HG02678 (cell line): ENCODE measurements at regions not wholly inside any gene's neighbourhood (a gene's known extent, or its start where the extent isn't known, plus 50 kb on each side); places are given as distances from the start of the nearest gene placed in this dataset.
A peak's percentile ranks its signal among the peaks of the same experiment; 100 is the strongest.

ENCODE experiments used
- ATAC-seq: cut with Tn5 transposase; IDR thresholded peaks from one replicate; pipeline ENCODE4 v1.9.1; 2021; ENCODE audit warnings: mild to moderate bottlenecking, moderate library complexity; ENCODE audit not compliant: unreplicated experiment

DNA sequence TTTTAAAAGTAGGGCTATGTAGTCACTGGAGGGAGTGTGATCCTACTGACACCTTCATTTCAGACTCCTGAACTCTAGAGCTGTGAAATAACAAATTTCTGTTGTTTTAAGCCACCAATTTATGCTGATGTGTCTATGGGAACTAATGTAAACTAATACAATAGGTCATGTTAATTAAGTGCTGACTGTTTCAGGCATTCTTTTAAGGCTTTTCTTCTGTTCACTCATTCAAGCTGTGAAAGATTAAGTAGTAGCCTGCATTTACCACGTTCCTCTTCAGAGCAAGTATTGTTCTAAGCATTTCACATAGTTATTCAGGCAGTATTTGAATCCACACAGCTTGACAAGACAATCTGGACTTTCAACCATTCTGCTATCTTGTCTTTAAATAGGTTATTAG lies 1135.0 kb downstream of the SLITRK1 start:
- no peak for ATAC-seq

DNA sequence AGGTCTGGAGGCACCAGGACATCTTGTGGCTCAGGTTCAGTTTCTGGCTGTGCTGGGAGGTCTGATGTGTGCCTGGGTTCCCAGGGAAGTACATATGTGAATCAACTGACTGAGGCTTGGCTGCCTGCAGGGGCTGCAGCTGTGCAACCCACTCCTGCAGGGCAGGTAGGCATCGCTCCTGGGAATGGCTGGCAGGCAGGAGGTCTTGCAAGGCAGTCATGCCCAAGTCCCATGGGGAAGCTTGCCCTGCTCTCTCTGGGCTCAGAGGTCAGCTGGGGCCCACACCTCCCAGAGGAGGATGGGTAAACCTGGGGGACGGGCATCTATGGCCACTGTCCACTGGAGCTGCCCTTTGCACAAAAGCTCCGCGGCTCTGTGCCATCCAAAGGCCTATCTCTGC lies 1141.8 kb downstream of the SLITRK1 start:
- ATAC-seq: no peak

DNA sequence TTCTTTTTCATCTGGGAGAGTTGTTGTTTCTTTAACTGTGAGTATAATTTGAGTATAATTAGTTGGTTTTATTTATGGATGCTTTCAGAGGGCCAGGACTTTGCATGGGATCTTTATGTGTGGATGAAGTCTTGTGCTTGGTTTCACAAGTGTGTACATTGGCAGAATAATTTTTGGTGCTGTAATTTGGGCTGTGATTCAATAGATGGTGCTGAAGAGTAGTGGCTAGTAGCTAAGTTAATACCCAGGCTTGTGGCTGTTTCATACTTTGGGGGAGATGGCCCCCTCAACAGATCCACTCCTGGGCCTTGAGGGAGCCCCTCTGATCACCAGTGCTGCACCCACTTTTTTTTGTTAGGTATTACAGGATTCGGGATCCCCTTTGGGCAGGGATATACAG lies 1142.4 kb downstream of the SLITRK1 start:
- no peak for ATAC-seq

DNA sequence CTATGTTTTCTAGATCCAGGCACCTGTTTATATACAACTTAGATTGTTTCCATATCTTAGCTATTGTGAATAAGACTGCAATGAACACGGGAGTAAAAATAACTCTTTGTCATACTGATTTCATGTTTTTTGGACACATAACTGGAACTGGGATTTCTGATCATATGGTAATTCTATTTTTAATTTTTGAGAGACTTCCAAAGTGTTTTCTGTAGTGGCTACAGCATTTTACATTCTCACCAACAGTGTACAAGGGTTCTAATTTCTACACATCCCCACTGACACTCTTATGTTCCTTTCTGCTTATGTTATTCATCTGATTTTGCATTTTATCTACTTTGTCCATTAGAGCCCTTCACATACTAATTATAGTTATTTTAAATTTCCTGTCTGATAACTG lies 1152.9 kb downstream of the SLITRK1 start:
- ATAC-seq: no peak

DNA sequence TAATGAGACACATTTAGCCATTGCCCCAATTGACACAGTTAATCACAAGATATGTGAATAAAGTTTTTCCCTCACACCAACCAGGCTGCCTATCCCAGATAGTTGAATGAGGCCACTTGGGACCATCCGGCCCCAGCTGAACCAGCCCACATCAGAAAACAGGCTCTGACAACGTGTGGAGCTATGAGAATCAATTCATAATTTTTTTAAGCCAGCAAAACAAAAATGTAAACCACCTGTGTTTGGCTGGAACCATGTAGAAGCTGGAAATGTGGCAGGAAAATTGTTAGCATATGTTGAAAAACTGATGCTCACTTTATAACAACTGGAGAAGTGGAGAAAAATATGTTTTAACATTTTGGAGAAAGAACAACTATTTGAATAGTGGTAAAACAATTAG lies 1161.3 kb downstream of the SLITRK1 start:
- ATAC-seq: no peak

DNA sequence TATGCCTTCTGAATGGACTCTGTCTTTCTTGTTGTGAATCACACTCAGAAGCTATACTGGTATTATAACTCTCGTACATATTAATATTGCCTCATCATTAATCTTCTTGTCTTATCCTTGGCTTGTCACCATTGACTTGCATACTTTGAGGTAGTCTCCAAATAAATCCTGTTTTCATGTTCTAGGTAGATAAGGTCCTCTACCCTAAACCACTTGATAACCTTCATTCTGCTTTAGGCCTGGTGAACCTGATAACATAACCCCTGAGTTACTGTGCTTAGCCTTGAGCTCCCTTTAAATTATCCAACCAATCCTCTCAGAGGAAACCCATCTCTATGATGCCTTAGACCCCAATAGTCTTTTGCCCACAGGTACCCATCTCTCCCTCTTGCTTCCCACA lies 1162.3 kb downstream of the SLITRK1 start:
- no peak for ATAC-seq

DNA sequence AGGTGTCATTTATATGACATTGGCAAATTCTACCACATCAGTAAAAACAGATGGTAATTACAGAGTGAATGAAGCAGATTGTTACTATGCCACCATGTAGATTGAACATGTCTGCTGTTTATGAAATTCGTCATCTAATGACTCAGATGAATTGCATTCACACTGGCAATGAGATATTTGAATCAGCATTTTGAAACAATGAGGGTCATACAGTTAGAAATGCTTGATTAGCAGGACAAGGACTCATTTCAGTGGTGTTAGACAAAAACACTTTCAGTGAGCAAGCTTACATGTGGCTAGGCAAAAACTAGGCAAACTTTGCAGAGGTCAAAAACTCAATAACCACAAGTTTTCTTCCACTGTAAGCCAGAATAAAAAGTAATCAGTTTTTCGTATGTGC lies 1165.0 kb downstream of the SLITRK1 start:
- ATAC-seq: no peak

DNA sequence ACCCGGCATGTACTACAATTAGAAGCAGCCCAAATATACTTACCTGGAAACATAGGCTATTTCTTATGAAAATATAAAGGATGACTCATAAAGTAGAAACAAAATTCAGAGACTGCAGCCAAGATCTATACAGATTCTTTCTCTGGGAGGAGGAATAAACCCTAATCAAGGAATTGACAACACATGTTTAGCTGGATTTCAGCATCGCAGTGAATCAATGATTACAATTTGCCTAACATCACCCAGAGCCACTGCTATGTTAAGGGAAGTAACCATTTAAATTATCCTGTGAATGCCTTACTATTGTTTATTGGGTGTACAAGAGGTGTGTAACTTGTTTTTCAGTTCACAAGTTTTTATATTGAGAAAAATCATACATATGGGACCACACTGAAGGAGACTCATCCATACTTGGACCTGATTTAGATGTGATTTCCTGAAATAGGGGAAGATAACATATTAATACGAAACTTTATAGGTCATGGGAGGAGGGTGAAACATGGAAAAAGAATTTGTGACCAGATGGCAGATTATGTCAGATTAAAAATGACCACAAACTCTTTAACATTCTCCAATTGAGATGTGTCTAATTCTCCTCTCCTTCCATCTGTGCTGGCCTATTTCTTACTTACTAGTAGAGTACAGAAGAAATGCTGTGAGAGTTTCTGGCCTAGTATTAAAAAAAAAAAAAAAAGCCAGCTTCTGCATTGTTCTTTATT lies 1168.4 kb downstream of the SLITRK1 start:
- ATAC-seq: no peak

DNA sequence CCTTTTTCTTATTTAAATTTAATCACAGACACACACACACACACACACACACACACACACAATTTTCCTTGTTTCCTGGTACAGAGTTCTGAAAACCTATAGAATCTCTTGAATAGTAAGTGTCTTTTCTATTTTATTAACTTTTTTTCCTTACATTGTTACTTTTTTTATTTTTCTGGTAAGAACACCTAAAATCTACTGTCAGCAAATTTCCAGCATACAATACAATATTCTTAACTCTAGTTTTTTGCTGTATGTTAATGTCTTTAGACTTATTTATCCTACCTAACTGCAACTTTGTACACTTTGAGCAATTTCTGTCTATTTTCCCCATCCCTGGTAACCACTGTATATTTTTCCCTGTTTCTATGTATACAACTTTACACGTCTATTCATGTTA lies 1179.8 kb downstream of the SLITRK1 start:
- no peak for ATAC-seq

DNA sequence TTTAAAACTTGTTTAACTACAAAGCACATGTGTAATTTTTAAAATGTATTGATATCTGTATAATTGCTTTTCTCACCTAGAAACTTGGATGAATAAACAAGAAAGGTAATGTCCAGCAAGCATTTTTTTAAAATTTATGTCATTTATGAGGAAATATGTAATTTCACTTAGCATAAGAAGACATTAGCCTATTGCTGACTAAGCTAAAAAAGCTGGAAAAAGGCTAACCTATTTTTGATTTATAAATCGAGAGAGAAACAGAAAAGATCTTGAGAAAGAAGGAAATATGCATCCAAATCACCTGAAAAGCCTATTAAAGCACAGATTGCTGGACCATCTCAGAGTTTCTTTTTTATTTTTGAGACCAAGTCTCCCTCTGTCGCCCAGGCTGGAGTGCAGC lies 1181.3 kb downstream of the SLITRK1 start:
- ATAC-seq: no peak

DNA sequence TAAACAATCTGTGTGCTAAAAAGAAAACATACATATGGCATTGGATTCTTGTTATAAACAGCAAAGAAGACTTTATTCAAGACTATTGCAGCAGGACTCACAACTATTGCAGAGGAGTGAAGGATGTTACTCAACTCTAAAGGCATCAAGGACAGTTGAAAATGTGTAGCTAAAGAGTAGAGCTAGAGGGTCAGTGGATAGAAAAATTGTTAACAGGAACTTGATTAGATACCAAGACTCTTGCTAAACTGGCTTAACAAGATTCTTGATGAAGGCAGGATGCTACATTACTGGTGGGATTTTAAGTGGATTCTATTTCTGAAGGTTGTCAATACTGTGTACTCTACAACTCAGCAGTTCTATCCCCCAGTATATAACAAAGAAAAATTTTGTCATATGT lies 1183.3 kb downstream of the SLITRK1 start:
- ATAC-seq: no peak

DNA sequence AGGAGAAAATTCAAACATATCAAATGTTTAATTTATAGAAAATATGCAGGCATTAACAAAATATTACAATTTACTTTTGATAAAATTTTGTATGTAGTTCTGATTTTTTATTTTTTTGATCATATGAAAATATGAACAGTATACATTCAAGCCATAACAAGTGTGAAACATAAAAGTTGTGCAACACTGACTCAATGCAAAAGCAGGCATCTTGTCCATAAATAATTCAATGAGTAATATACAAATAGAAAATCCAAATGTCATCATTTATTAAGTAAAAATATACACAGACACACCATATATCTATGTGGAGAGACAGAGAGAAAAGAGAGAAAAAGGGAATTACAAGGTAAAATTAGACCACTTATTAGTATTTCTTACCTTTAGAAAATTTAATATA lies 1183.9 kb downstream of the SLITRK1 start:
- no peak for ATAC-seq

DNA sequence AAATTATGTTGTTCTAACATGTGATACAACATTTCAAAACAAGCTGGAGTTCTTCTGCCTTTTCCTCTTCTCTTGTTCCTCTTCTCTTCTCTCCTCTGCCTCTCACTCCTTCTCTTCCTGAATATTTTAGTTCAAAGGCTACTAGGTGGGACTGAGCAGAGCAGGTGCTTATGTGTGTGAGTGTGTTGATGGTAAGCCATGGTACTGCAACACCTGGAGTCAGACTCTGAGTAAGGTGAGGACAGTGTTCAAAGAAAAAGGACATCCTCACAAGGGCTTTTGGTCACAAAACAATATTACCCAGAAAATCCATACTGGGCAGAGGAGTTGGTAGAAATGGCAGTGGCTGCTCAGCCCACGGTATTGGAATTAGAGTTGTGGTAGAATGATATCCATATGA lies 1188.7 kb downstream of the SLITRK1 start:
- ATAC-seq: no peak

DNA sequence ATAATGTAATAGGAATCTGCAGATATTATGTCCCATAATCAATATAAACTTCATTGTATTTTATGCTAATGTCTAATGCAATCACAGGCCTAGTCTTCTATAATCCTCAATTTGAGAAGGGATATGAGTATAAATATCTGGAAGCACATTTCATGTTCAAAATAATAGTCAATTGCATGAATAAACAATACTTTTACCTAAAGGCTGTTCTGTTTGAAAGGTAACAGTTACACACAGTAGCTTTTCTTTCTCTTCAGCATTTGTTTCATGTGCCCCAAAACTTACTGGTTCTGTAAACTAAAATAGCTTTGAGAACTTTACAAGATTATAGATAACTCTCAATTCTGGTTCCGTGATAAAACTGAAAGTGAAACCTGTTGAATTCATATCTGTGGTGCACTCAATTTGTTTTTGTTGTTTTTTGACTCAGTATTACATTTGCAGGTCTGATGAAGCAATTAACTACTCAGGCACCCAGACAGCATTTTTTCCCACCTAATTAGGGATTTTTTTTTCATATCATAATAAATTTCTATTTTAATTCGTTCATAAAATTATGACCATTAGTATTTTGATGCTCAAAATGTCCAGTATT lies 1193.8 kb downstream of the SLITRK1 start:
- peak; percentile 81 for ATAC-seq

DNA sequence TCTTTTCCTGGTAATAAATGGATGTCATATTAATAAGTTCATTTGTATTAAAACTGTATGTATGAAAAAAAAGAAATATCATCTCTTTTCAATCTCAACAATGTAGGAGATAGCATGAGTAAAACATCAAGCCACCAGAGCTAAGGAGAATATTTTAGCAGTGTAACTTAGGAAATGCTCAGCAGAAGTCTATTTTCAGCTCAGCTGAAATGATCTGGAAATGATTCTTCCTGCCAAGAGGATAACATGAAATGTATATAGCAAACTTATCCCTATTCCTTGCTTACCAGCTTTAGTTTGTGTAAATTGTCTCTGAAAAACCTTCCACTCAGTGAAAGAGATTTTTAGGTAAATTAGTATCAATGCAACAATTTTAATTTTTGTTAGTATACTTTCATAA lies 1194.4 kb downstream of the SLITRK1 start:
- ATAC-seq: no peak

DNA sequence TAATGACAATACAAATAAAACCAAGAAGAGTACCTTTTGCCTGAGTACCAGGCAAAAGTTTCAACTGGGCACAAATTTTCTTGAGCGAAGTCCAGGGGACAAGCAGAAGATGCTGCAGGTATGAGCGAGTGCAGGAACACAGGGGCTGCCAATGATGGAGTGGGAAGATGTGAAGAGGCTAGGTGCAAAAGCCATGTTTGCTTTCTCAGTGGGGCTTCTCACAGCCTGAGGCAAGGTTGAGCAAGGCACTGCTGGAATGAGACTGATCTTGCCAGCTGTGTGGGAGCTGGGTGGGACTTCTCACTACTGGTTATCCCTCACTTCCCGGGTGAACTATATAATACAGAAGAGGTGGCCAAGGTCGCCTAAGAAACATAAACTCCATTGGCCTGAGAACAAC lies 1200.7 kb downstream of the SLITRK1 start:
- ATAC-seq: no peak

DNA sequence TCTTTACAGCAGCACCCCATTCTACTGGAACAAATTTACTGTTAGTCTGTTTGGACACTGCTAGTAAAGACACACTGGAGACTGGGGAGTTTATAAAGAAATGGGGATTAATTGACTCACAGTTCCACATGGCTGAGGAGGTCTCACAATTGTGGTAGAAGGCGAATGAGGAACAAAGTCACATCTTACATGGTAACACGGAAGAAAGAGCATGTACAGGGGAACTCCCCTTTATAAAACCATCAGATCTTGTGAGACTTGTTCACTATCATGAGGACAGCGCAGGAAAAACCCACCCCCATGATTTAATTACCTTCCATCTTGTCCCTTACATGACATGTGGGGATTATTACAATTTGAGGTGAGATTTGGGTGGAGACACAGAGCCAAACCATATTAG lies 1204.2 kb downstream of the SLITRK1 start:
- ATAC-seq: no peak

DNA sequence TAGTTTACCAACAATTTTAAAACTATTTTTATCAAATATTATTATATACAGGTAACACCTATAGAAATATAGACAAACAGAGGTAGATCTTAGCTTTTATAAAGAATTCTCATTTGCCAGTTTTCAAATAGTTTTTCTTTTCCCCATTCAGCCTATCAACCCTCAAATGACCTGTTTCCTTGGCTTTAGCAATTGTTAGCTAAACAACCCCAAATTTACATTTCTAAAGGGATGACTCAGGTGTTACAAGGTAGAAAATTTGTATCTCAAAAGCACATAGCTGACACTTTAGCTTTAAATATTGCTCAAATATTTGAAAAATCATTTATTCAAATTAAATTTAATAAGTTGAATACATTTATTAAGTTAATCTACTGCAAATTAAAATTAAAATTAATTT lies 1207.2 kb downstream of the SLITRK1 start:
- no peak for ATAC-seq

DNA sequence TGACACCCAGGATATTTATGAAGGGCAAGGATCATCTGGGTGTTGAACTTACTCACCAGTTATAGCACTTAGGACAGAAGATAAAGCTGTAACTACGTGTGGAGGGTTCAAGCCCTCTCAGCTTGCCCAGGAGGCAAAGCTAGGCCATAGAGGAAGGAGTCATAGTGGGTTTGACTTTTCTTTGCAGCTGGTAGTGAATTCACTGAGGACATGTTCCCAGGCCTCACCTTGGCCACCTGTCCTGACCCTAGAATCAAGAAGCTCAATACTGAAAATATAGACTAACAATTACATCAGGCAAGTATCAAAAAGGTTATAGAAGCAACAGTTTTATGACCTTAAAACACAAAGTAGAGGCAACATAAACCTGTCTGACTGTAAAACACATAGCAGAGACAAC lies 1207.7 kb downstream of the SLITRK1 start:
- no peak for ATAC-seq

DNA sequence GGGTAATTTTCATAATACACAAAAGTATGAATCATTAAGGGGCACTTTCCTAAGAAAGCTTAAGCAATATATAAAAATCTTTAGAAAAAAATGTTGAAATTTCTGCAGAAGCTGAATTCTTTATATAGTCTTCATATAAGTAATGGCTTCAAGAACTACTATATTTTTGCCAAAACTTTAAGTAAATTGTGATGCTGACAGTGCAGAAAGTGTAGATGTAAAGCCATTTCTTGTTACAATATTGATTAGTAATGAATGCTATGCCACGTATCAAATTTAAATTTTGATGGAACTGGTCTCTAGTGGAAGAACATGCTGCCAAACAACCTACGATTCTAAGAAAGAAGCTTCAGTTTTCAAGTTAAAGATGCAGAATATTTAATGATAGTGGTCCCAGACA lies 1210.0 kb downstream of the SLITRK1 start:
- ATAC-seq: no peak

DNA sequence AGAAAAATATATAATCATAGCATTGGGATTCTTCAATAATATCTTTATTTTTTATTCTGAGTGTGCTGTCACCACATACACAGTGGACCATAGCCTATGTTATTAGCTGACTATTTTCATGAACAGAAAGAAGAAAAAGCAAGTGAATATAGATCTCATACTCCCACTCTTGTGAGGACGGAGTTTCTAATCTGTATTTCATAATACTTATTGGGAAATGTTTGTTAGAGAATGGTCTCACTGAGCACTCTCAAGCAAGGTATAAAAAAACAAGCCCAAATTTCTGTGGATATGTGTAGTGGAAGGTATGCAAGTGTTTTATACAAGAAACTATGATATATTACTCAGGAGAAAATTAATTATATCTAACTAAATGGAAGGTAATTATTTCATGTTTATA lies 1218.1 kb downstream of the SLITRK1 start:
- ATAC-seq: no peak

DNA sequence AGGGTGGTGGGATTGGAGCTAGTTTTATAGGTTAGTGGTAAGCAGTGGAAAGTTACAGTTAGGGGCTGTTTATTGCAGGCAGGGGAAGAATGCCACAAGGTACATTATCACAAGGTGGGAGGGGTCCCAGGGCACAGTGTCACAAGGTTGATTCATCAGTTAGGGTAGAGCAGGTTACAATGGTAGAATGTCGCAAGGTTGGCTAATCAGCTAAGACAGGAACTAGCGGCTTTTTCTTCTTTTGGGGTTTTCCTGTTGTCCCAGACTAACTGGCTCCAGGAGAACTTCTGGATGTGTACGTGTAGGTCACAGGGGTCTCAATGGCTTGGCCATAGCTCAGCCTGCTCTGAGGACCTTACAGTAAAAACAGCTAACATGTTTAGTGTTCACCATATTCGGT lies 1221.1 kb downstream of the SLITRK1 start:
- no peak for ATAC-seq

DNA sequence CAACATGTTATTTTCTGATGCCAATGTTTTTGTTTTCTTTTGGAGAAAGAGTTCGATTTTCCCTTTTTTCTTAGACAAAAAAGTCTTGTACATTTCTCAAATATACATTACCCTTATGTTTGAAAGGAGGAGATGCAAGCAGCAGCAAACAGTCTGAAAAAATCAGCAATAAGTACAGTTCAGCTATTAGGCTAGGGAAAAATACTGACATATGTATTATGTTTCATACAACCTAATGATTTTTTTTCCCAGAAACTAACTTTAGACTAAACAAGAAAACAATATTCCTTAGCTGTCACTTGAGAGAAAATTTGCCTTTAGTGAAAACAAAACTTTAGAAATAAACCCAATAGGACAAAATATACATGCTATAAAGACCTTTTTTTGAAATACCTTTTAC lies 1223.5 kb downstream of the SLITRK1 start:
- ATAC-seq: no peak
